ENCODE measurements at regions not wholly inside any gene's neighbourhood (a gene's known extent, or its start where the extent isn't known, plus 50 kb on each side); places are given as distances from the start of the nearest gene placed in this dataset.

- DNase-seq, result no peak
- CTCF ChIA-PET, result interaction anchor here (0.9 kb wide), 1 partner anchor 18 kb away, joined by 3 read pairs; no protein-coding TSS in a partner anchor
- H3K36me3 Mint-ChIP-seq (ENCODE audit: low read depth), result no peaks in the 10 kb centered on the region
- no peaks in the 10 kb centered on the region for H3K9me3 Mint-ChIP-seq
- H3K4me1 Mint-ChIP-seq, result no peaks in the 10 kb centered on the region
- no peak overlapping the region for H3K27ac Mint-ChIP-seq
- no peak for TF ChIP-seq CTCF (IDR thresholded peaks at IDR 0.05)
- ATAC-seq (ENCODE audit: low read depth), result no peak
- POLR2A ChIA-PET, result no interaction called here
- intact Hi-C loops (cut with micrococcal nuclease), result no loop called here
- no peak overlapping the region for H3K4me3 Mint-ChIP-seq
- H3K27me3 Mint-ChIP-seq, result no peaks in the 10 kb centered on the region
Measured at GRCh38 chr1:5490635-5491034, 501.6 kb downstream of the NPHP4 start.

GRCh38 chr1:5488448-5488847 is 503.8 kb downstream of the NPHP4 start:
- H3K4me3 Mint-ChIP-seq, result no peak overlapping the region
- no peaks in the 10 kb centered on the region for H3K27me3 Mint-ChIP-seq
- H3K36me3 Mint-ChIP-seq (ENCODE audit: low read depth), result no peaks in the 10 kb centered on the region
- intact Hi-C loops (cut with micrococcal nuclease), result no loop called here
- ATAC-seq (ENCODE audit: low read depth), result no peak
- no peak for DNase-seq
- no peaks in the 10 kb centered on the region for H3K9me3 Mint-ChIP-seq
- POLR2A ChIA-PET, result no interaction called here
- CTCF ChIA-PET, result interaction anchor here (0.6 kb wide), 1 partner anchor 212 kb away, joined by 3 read pairs; no protein-coding TSS in a partner anchor
- no peak overlapping the region for H3K27ac Mint-ChIP-seq
- no peak for TF ChIP-seq CTCF (IDR thresholded peaks at IDR 0.05)
- no peaks in the 10 kb centered on the region for H3K4me1 Mint-ChIP-seq

GRCh38 chr1:5485968-5486696 is 506.1 kb downstream of the NPHP4 start:
- DNase-seq (no peak), ATAC-seq (ENCODE audit: low read depth) (no peak)
- H3K27ac Mint-ChIP-seq, result no peak overlapping the region
- POLR2A ChIA-PET, result no interaction called here
- intact Hi-C loops (cut with micrococcal nuclease), result no loop called here
- no peaks in the 10 kb centered on the region for H3K4me1 Mint-ChIP-seq
- CTCF ChIA-PET, result no interaction called here
- peaks cover 2% of the 10 kb centered on the region for H3K27me3 Mint-ChIP-seq
- H3K36me3 Mint-ChIP-seq (ENCODE audit: low read depth), result no peaks in the 10 kb centered on the region
- no peak overlapping the region for H3K4me3 Mint-ChIP-seq
- no peak for TF ChIP-seq CTCF (IDR thresholded peaks at IDR 0.05)
- peaks cover 2% of the 10 kb centered on the region for H3K9me3 Mint-ChIP-seq

GRCh38 chr1:5485436-5485835 is 506.8 kb downstream of the NPHP4 start:
- intact Hi-C loops (cut with micrococcal nuclease), result no loop called here
- peaks cover 2% of the 10 kb centered on the region for H3K27me3 Mint-ChIP-seq
- DNase-seq (no peak), ATAC-seq (ENCODE audit: low read depth) (no peak)
- H3K36me3 Mint-ChIP-seq (ENCODE audit: low read depth), result no peaks in the 10 kb centered on the region
- H3K4me3 Mint-ChIP-seq, result no peak overlapping the region
- POLR2A ChIA-PET, result no interaction called here
- TF ChIP-seq CTCF (IDR thresholded peaks at IDR 0.05), result no peak
- no peak overlapping the region for H3K27ac Mint-ChIP-seq
- H3K9me3 Mint-ChIP-seq, result peaks cover 2% of the 10 kb centered on the region
- CTCF ChIA-PET, result no interaction called here
- no peaks in the 10 kb centered on the region for H3K4me1 Mint-ChIP-seq

- H3K27me3 Mint-ChIP-seq, result peaks cover 2% of the 10 kb centered on the region
- CTCF ChIA-PET, result no interaction called here
- DNase-seq (no peak), ATAC-seq (ENCODE audit: low read depth) (no peak)
- TF ChIP-seq CTCF (IDR thresholded peaks at IDR 0.05), result no peak
- POLR2A ChIA-PET, result no interaction called here
- H3K9me3 Mint-ChIP-seq, result peaks cover 2% of the 10 kb centered on the region
- no peak overlapping the region for H3K4me3 Mint-ChIP-seq
- H3K4me1 Mint-ChIP-seq, result no peaks in the 10 kb centered on the region
- H3K27ac Mint-ChIP-seq, result no peak overlapping the region
- intact Hi-C loops (cut with micrococcal nuclease), result no loop called here
- H3K36me3 Mint-ChIP-seq (ENCODE audit: low read depth), result no peaks in the 10 kb centered on the region
Measured at GRCh38 chr1:5484451-5485165, 507.6 kb downstream of the NPHP4 start.

Measured in activated B cell treated with CpG ODN at 0.5 μM for 24 hours (primary cell).